ENCODE measurements at regions not wholly inside any gene's neighbourhood (a gene's known extent, or its start where the extent isn't known, plus 50 kb on each side); places are given as distances from the start of the nearest gene placed in this dataset.
"Not testable (repeated sequence)": the region's sequence is repeated elsewhere in the genome, so short reads cannot be mapped to it uniquely, and the experiment has no call there.

- DNase-seq, result peak; percentile 14 to 61
Measured at GRCh38 chrX:118261151-118261550, 84.8 kb upstream of the WDR44 start.

- DNase-seq, result peak in 1 of 2 experiments; percentile 26
Measured at GRCh38 chrX:118271775-118272174, 74.1 kb upstream of the WDR44 start.

GRCh38 chrX:118272242-118272641, 73.7 kb upstream of the WDR44 start:
- DNase-seq, result no peak

GRCh38 chrX:118286066-118286762, 59.7 kb upstream of the WDR44 start:
- DNase-seq, result no peak

GRCh38 chrX:118295818-118296217, 50.1 kb upstream of the WDR44 start:
- DNase-seq, result not testable (repeated sequence)

Data from NCI-H446 (cell line).